ENCODE measurements at regions not wholly inside any gene's neighbourhood (a gene's known extent, or its start where the extent isn't known, plus 50 kb on each side); places are given as distances from the start of the nearest gene placed in this dataset.

DNA sequence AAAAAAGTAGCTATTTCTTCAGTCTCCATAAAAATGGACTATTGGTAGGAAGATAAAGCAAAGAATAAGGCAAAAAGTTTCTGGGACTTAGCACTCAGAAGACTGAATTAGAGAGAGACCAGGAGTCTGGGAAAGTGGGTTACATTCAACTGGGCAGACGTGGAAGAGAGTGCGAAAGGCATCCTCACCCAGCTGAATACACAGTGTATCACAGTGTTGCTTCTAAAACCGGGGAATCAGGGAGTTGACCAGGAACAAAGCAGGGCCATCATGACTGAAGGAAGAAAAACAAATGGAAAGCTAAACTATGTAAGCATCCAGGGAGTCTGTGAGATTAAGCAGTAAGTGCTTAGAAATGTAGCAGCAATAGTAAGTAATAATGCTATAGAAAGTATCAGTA, 452.9 kb upstream of the MAN1A1 start:
- TF ChIP-seq, protein P1, sequence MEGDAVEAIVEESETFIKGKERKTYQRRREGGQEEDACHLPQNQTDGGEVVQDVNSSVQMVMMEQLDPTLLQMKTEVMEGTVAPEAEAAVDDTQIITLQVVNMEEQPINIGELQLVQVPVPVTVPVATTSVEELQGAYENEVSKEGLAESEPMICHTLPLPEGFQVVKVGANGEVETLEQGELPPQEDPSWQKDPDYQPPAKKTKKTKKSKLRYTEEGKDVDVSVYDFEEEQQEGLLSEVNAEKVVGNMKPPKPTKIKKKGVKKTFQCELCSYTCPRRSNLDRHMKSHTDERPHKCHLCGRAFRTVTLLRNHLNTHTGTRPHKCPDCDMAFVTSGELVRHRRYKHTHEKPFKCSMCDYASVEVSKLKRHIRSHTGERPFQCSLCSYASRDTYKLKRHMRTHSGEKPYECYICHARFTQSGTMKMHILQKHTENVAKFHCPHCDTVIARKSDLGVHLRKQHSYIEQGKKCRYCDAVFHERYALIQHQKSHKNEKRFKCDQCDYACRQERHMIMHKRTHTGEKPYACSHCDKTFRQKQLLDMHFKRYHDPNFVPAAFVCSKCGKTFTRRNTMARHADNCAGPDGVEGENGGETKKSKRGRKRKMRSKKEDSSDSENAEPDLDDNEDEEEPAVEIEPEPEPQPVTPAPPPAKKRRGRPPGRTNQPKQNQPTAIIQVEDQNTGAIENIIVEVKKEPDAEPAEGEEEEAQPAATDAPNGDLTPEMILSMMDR (IDR thresholded peaks at IDR 0.05; ENCODE audit: insufficient read depth, low read depth, low read length, missing control alignments) = no peak
- DNase-seq (ENCODE audit: low read depth) = no peak

DNA sequence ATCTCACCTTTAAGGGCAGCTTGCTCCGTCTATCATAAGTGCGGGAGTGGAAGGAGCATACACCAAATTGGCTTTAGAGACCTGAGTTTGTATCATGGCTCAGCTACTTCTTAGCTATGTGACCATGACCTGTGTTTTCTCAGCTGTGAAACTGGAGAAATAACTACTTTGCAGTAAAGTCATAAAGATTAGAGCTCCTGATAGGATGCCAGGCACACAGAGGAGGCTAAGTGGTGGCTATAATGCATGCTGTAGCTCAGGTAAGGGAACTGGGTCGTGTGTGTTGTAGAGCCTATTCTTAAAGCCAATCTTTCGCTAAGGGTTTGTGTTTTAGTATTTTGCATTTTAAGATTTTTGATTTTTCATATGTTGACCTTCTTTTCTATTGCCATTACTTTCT, 451.5 kb upstream of the MAN1A1 start:
- no peak overlapping the region for H3K4me3 ChIP-seq (ENCODE audit: low read depth, low read length)
- no peak for DNase-seq (ENCODE audit: low read depth)
- TF ChIP-seq, protein P1 (IDR thresholded peaks at IDR 0.05; ENCODE audit: insufficient read depth, low read depth, low read length, missing control alignments) = no peak

More for the DNA sequence above, 452.9 kb upstream of the MAN1A1 start:
- H3K4me3 ChIP-seq (ENCODE audit: low read depth, low read length) = no peak overlapping the region

DNA sequence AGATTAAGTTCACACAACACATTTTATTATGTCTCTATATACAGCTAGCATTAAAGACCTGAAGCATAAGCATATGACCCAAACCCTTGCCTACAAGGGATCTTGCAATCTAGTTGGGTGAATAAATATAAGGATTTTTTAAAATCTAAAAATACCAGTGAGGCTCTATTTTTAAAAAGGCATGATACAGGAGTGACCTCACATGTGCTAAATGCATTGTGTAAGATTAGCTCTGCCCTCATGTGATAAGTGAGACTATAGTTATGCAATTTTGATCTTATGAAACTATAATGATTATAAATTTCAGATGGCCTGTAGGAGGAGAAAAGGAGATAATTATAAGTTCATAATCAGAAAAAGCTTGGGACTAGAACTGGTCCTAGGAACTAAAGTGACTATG, 451.0 kb upstream of the MAN1A1 start:
- no peak for DNase-seq (ENCODE audit: low read depth)
- TF ChIP-seq, protein P1 (IDR thresholded peaks at IDR 0.05; ENCODE audit: insufficient read depth, low read depth, low read length, missing control alignments) = no peak

DNA sequence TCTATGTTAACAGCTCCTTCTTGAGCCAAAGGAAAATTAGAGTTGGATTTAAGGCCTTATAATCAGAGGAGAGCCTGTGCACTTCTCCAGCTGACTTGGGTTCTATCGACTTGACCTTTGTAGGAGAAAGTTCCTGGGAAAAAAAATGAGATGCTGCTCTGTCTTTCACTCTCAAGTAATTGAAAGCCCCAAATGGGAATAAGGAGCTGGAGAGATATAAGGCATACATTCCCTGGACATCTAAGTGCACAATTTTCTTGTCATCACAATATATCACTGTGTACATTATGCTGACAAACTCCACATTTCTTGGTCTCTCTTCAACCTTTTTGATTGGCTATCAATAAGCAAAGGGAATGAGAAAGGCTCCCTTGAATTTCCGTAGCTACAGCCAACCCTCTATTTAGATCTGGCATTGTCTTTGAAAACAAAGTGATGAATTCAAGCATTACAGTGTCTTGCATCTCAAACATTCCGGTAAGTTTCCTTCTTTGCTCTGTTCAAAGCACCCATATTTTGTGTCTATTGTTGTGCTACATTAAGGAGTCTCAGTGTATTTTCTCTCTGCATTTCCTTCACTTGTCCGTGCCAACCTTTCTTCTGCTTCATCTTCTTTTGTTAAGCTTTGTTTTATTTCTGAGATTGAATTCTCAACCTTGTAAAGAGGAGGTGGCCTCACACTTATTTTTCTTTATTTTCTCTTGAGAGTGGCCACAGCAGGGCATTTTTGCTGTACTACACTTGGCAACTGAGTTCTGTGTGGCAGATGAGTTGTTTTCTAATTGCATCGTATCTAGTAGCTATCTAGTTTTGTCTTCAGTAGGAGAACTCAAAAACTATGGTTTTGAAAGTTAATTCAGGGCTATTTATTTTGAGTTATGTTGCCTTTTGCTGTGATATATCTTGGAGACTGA, 450.3 kb upstream of the MAN1A1 start:
- no peak for DNase-seq (ENCODE audit: low read depth)
- TF ChIP-seq, protein P1 (IDR thresholded peaks at IDR 0.05; ENCODE audit: insufficient read depth, low read depth, low read length, missing control alignments) = no peak
- H3K4me3 ChIP-seq (ENCODE audit: low read depth, low read length) = no peak overlapping the region

More for the DNA sequence above, 451.0 kb upstream of the MAN1A1 start:
- H3K4me3 ChIP-seq (ENCODE audit: low read depth, low read length) = no peak overlapping the region

DNA sequence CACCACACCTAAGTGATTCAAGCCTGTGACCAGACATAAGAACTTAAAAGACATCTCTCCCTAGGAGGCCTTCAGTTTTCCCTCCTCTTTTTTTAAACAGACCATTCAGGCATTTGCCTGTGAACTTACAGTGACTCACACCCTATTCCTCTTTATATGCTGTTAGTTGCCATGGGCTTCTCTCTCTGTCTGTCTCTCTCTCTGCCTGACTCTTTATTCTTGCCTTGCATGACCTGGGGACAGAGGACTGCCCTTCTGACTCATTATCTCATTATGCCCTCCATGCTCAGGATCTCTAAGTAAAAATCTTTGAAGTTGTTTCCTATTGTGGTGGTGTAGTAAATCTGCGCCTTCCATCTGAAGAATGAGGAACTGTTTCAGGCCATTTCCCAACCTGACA, 442.2 kb upstream of the MAN1A1 start:
- no peak overlapping the region for H3K4me3 ChIP-seq (ENCODE audit: low read depth, low read length)
- DNase-seq (ENCODE audit: low read depth) = no peak
- TF ChIP-seq, protein P1 (IDR thresholded peaks at IDR 0.05; ENCODE audit: insufficient read depth, low read depth, low read length, missing control alignments) = no peak

DNA sequence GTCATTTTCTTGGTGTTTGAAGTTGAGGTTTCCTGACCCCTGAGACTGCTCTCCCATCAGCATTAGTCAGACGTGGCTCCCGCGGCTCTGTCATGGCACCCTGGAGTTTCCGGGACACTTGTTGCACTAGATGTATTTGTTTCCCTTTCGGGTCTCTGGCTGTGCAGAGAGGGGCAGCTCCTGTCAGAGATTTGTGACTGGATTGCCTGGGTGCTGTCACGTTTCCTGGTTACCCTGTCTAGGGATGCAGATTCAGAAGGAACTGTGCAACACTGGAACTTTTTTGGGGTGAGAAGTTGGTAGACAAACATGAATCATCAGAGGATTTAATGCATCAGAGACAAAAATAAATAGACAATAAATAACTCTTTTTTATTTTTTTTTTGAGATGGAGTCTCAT, 431.8 kb upstream of the MAN1A1 start:
- H3K4me3 ChIP-seq (ENCODE audit: low read depth, low read length) = no peak overlapping the region
- TF ChIP-seq, protein P1 (IDR thresholded peaks at IDR 0.05; ENCODE audit: insufficient read depth, low read depth, low read length, missing control alignments) = no peak
- DNase-seq (ENCODE audit: low read depth) = no peak

Measured in GM12865 (cell line).